ENCODE measurements at regions not wholly inside any gene's neighbourhood (a gene's known extent, or its start where the extent isn't known, plus 50 kb on each side); places are given as distances from the start of the nearest gene placed in this dataset.

- no peak overlapping the region for H3K4me2 ChIP-seq (replicated peaks; ENCODE audit: extremely low read depth, low read length, poor library complexity, severe bottlenecking)
- no peak overlapping the region for H3K9ac ChIP-seq (ENCODE audit: insufficient read depth, low read length, poor library complexity, severe bottlenecking)
- Mint-ChIP-seq H3K9me3 (peaks cover 1 to 12% (median 8%) of the 10 kb centered on the region in 7 donors), H3K27me3 (ENCODE audit: low read depth in 3 of 3) (peaks cover 0 to 4% (median 0%) of the 10 kb centered on the region in 3 donors), H3K36me3 (no peaks in the 10 kb centered on the region), H3K4me1 (no peaks in the 10 kb centered on the region), H3K4me3 (no peak overlapping the region), H3K27ac (no peak overlapping the region)
- H3K9me3 ChIP-seq (replicated peaks in 1 of 2; ENCODE audit: control insufficient read depth in 1 of 2, insufficient read depth in 1 of 2, low read length in 2 of 2), result peaks cover 3 to 10% of the 10 kb centered on the region in 2 donors
- no peak overlapping the region for H3K4me3 ChIP-seq (replicated peaks in 1 of 3; ENCODE audit: low read depth in 2 of 3, low read length in 3 of 3)
- intact Hi-C loops (cut with micrococcal nuclease), result no loop called here
- no peaks in the 10 kb centered on the region for H3K36me3 ChIP-seq (replicated peaks in 1 of 2; ENCODE audit: control insufficient read depth in 1 of 2, insufficient read depth in 2 of 2, low read length in 2 of 2)
- 20% methylated on average over 2 of the region's 7 CpGs for WGBS (ENCODE audit: insufficient coverage)
- H3K79me2 ChIP-seq (ENCODE audit: insufficient read depth, low read length), result no peaks in the 10 kb centered on the region
- H2AFZ ChIP-seq (ENCODE audit: insufficient read depth, low read depth, low read length, poor library complexity, severe bottlenecking), result no peak overlapping the region
- TF ChIP-seq CTCF (IDR thresholded peaks at IDR 0.05), result no peak
- H4K20me1 ChIP-seq (ENCODE audit: insufficient read depth, low read length), result no peaks in the 10 kb centered on the region
- no peaks in the 10 kb centered on the region for H3K4me1 ChIP-seq (ENCODE audit: control insufficient read depth in 1 of 2, insufficient read depth in 2 of 2, low read length in 2 of 2)
- DNase-seq, result no peak
- H3K27ac ChIP-seq (ENCODE audit: low read depth in 1 of 2, low read length in 2 of 2), result no peak overlapping the region
- no peaks in the 10 kb centered on the region for H3K27me3 ChIP-seq (ENCODE audit: control insufficient read depth in 2 of 2, insufficient read depth in 2 of 2, low read length in 2 of 2)
Measured at GRCh38 chr18:27449104-27449503, 264.0 kb upstream of the CHST9 start.

DNA sequence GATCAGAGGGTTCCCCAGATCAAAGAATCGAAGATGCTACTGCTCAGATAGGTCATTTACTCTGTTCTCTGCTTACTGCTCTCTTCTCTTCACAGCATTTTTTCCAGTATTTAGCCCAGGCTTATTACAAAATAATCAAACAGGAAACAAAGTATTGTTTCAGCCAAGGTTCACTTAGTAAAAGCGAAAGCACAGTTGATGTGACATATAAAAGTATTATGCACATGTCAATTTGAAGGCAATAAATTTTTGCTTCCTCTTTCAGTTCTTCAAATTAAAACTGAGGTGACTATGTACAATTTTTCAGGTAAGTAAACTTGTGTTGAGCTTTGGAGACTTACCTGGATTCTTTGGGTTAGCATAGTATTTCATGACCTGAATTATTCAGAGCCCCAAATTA lies 262.8 kb upstream of the CHST9 start:
- intact Hi-C loops (cut with micrococcal nuclease), result no loop called here
- H3K4me3 ChIP-seq (replicated peaks in 1 of 3; ENCODE audit: low read depth in 2 of 3, low read length in 3 of 3), result no peak overlapping the region
- DNase-seq, result no peak
- H3K27ac ChIP-seq (ENCODE audit: low read depth in 1 of 2, low read length in 2 of 2), result no peak overlapping the region
- H3K36me3 ChIP-seq (replicated peaks in 1 of 2; ENCODE audit: control insufficient read depth in 1 of 2, insufficient read depth in 2 of 2, low read length in 2 of 2), result no peaks in the 10 kb centered on the region
- no peak overlapping the region for H3K27ac Mint-ChIP-seq
- WGBS (ENCODE audit: insufficient coverage), result 80% methylated on average over 1 of the region's 2 CpGs
- no peaks in the 10 kb centered on the region for H4K20me1 ChIP-seq (ENCODE audit: insufficient read depth, low read length)
- H2AFZ ChIP-seq (ENCODE audit: insufficient read depth, low read depth, low read length, poor library complexity, severe bottlenecking), result no peak overlapping the region
- H3K27me3 ChIP-seq (ENCODE audit: control insufficient read depth in 2 of 2, insufficient read depth in 2 of 2, low read length in 2 of 2), result no peaks in the 10 kb centered on the region
- no peak overlapping the region for H3K4me3 Mint-ChIP-seq
- H3K4me1 Mint-ChIP-seq, result no peaks in the 10 kb centered on the region
- no peak overlapping the region for H3K9ac ChIP-seq (ENCODE audit: insufficient read depth, low read length, poor library complexity, severe bottlenecking)
- H3K27me3 Mint-ChIP-seq (ENCODE audit: low read depth in 3 of 3), result peaks cover 0 to 1% (median 0%) of the 10 kb centered on the region in 3 donors
- H3K4me1 ChIP-seq (ENCODE audit: control insufficient read depth in 1 of 2, insufficient read depth in 2 of 2, low read length in 2 of 2), result no peaks in the 10 kb centered on the region
- H3K79me2 ChIP-seq (ENCODE audit: insufficient read depth, low read length), result no peaks in the 10 kb centered on the region
- peaks cover 0 to 6% of the 10 kb centered on the region in 2 donors for H3K9me3 ChIP-seq (replicated peaks in 1 of 2; ENCODE audit: control insufficient read depth in 1 of 2, insufficient read depth in 1 of 2, low read length in 2 of 2)
- no peak overlapping the region for H3K4me2 ChIP-seq (replicated peaks; ENCODE audit: extremely low read depth, low read length, poor library complexity, severe bottlenecking)
- no peaks in the 10 kb centered on the region for H3K36me3 Mint-ChIP-seq
- TF ChIP-seq CTCF (IDR thresholded peaks at IDR 0.05), result no peak
- H3K9me3 Mint-ChIP-seq, result peaks cover 1 to 11% (median 5%) of the 10 kb centered on the region in 7 donors
